Right renal pelvis (tissue), 4 donors: ENCODE measurements at regions not wholly inside any gene's neighbourhood (a gene's known extent, or its start where the extent isn't known, plus 50 kb on each side); places are given as distances from the start of the nearest gene placed in this dataset.
"Not testable (repeated sequence)": the region's sequence is repeated elsewhere in the genome, so short reads cannot be mapped to it uniquely, and the experiment has no call there.

Experiments
- DNase-seq, 4 donors: peaks; one replicate each; pipeline ENCODE4 v3.0.0-alpha.2; 2013; ENCODE audit warnings: low read depth in 4 of 4, low spot score in 3 of 4, missing footprints in 1 of 4

- DNase-seq = peak; percentile 35 to 64 (median 46)
Observed at GRCh38 chr10:2079603-2080078, 342.3 kb upstream of the ADARB2 start.

GRCh38 chr10:2077231-2077630 lies 339.9 kb upstream of the ADARB2 start:
- DNase-seq = no peak

GRCh38 chr10:2076528-2076927 lies 339.2 kb upstream of the ADARB2 start:
- no peak for DNase-seq

GRCh38 chr10:2067015-2067414 lies 329.7 kb upstream of the ADARB2 start:
- DNase-seq = no peak

- no peak for DNase-seq
Observed at GRCh38 chr10:2054728-2055127, 317.4 kb upstream of the ADARB2 start.

GRCh38 chr10:2053805-2054204 lies 316.5 kb upstream of the ADARB2 start:
- DNase-seq = no peak

GRCh38 chr10:2051108-2051507 lies 313.8 kb upstream of the ADARB2 start:
- DNase-seq = no peak

GRCh38 chr10:2049560-2049959 lies 312.2 kb upstream of the ADARB2 start:
- no peak for DNase-seq

GRCh38 chr10:2048337-2048973 lies 311.1 kb upstream of the ADARB2 start:
- DNase-seq = no peak

GRCh38 chr10:2047679-2048078 lies 310.4 kb upstream of the ADARB2 start:
- DNase-seq = no peak

GRCh38 chr10:2043379-2043778 lies 306.1 kb upstream of the ADARB2 start:
- no peak for DNase-seq

- DNase-seq = no peak
Observed at GRCh38 chr10:2038036-2038435, 300.7 kb upstream of the ADARB2 start.

GRCh38 chr10:2037246-2037645 lies 299.9 kb upstream of the ADARB2 start:
- no peak for DNase-seq

GRCh38 chr10:2036209-2036608 lies 298.9 kb upstream of the ADARB2 start:
- DNase-seq = no peak

- no peak for DNase-seq
Observed at GRCh38 chr10:2030046-2030445, 292.7 kb upstream of the ADARB2 start.

- no peak for DNase-seq
Observed at GRCh38 chr10:2026936-2027335, 289.6 kb upstream of the ADARB2 start.

GRCh38 chr10:2024750-2025149 lies 287.4 kb upstream of the ADARB2 start:
- not testable (repeated sequence) for DNase-seq

GRCh38 chr10:2023687-2024086 lies 286.4 kb upstream of the ADARB2 start:
- no peak for DNase-seq

- DNase-seq = no peak
Observed at GRCh38 chr10:2022401-2022800, 285.1 kb upstream of the ADARB2 start.

- DNase-seq = no peak
Observed at GRCh38 chr10:2020836-2021235, 283.5 kb upstream of the ADARB2 start.

- no peak for DNase-seq
Observed at GRCh38 chr10:2019803-2020202, 282.5 kb upstream of the ADARB2 start.

GRCh38 chr10:2019281-2019680 lies 282.0 kb upstream of the ADARB2 start:
- DNase-seq = no peak

GRCh38 chr10:2014541-2014940 lies 277.2 kb upstream of the ADARB2 start:
- no peak for DNase-seq
